K562 (cell line): ENCODE measurements at regions not wholly inside any gene's neighbourhood (a gene's known extent, or its start where the extent isn't known, plus 50 kb on each side); places are given as distances from the start of the nearest gene placed in this dataset.

Source experiments
- ATAC-seq: fragments of 200-7000 bp; cut with Tn5 transposase; 3 replicates; pipeline ENCODE4 v1.9.1; 2020; ENCODE audit warnings: moderate library complexity
- BruUV-seq: library from RNA; stranded (reverse); fragments of 400-500 nt; replicated peaks from 2 replicates; lab custom pipeline; 2021; lab: Mats Ljungman, UMichigan
- CTCF ChIA-PET: fragments of 300-600 bp; formaldehyde crosslinking; extraction: SDS; loops from one replicate; lab custom pipeline; 2021; ENCODE audit warnings: low intra/inter-chr PET ratio; lab: Yijun Ruan, JAX
- POLR2A ChIA-PET: fragments of 300-600, 350-650 bp; sonication (Branson Sonifier 250); formaldehyde crosslinking; extraction: SDS; loops from one replicate; lab custom pipeline; 2021; ENCODE audit warnings: antibody characterized with exemption, inconsistent platforms; lab: Yijun Ruan, JAX
- DNase-seq, 4 experiments: peaks; one replicate each; pipeline versions ENCODE4 v3.0.0 to v3.0.0-alpha.2; 2011 to 2018; ENCODE audit warnings: low spot score in 3 of 4, mixed read lengths in 3 of 4; ENCODE audit errors: extremely low read depth in 1 of 4
- FAIRE-seq: peaks from 2 replicates; lab custom pipeline; 2011; peaks lifted over from hg19 to GRCh38; lab: Jason Lieb, UNC
- H2AFZ ChIP-seq: 2 replicates; pipeline ENCODE4 v1.6.0; 2011; ENCODE audit warnings: low read depth, low read length, control low read depth, inconsistent platforms
- H3K27ac ChIP-seq: fragments of 200-600 bp; 3 replicates; pipeline ENCODE4 v1.8.0; 2011; ENCODE audit warnings: low read depth, mild to moderate bottlenecking, control low read depth, inconsistent platforms, low read length, moderate library complexity, mixed read lengths; ENCODE audit errors: extremely low read depth
- H3K27me3 ChIP-seq, 2 experiments: fragments of 300-600 bp in 1 of 2; 2 replicates in 1 of 2; 3 replicates in 1 of 2; pipeline versions ENCODE4 v1.6.0 to v1.8.0; 2011; ENCODE audit warnings: inconsistent platforms in 2 of 2, low read length in 2 of 2, mild to moderate bottlenecking in 1 of 2, mixed read lengths in 1 of 2, moderate library complexity in 1 of 2; ENCODE audit not compliant: control insufficient read depth in 2 of 2, insufficient read depth in 2 of 2
- H3K36me3 ChIP-seq: fragments of 300-600 bp; 3 replicates; pipeline ENCODE4 v1.8.0; 2011; ENCODE audit warnings: mild to moderate bottlenecking, low read length, inconsistent platforms; ENCODE audit not compliant: control insufficient read depth, insufficient read depth
- H3K4me1 ChIP-seq, 2 experiments: fragments of 200-600 bp in 1 of 2; replicated peaks in 1 of 2; 2 replicates in 1 of 2; 3 replicates in 1 of 2; pipeline versions ENCODE4 v1.5.1 to v1.8.0; 2011; ENCODE audit warnings: inconsistent platforms in 2 of 2, low read length in 2 of 2, mild to moderate bottlenecking in 1 of 2, mixed read lengths in 1 of 2, moderate library complexity in 1 of 2; ENCODE audit not compliant: control insufficient read depth in 2 of 2, insufficient read depth in 2 of 2
- H3K4me2 ChIP-seq: 2 replicates; pipeline ENCODE4 v1.6.1; 2011; ENCODE audit warnings: low read length, control low read depth, inconsistent platforms, mixed read lengths; ENCODE audit not compliant: insufficient read depth
- H3K4me3 ChIP-seq: fragments of 200-600 bp; sonication (generic), shearing (Covaris generic); 2 replicates; pipeline ENCODE4 v1.5.1; 2016; ENCODE audit warnings: control low read depth, inconsistent platforms
- H3K79me2 ChIP-seq: fragments of 200-600 bp; 3 replicates; pipeline ENCODE4 v1.8.0; 2011; ENCODE audit warnings: low read length, inconsistent platforms; ENCODE audit not compliant: control insufficient read depth, insufficient read depth
- H3K9ac ChIP-seq, 2 experiments: 2 replicates each; pipeline versions ENCODE4 v1.6.0 to v1.6.1; 2011; ENCODE audit warnings: low read depth in 2 of 2, low read length in 2 of 2, control low read depth in 1 of 2, inconsistent platforms in 1 of 2, mild to moderate bottlenecking in 1 of 2, mixed read lengths in 1 of 2; ENCODE audit not compliant: insufficient read depth in 1 of 2
- H3K9me1 ChIP-seq: one replicate; pipeline ENCODE4 v1.6.0; 2011; ENCODE audit warnings: inconsistent platforms, mild to moderate bottlenecking, low read length, moderate library complexity; ENCODE audit not compliant: control insufficient read depth, insufficient read depth
- H3K9me3 ChIP-seq: replicated peaks from 2 replicates; pipeline ENCODE4 v1.5.1; 2011; ENCODE audit warnings: low read depth, low read length, inconsistent platforms; ENCODE audit not compliant: control insufficient read depth, insufficient read depth
- H4K20me1 ChIP-seq: replicated peaks from 2 replicates; pipeline ENCODE4 v1.6.1; 2011; ENCODE audit warnings: low read length, inconsistent platforms, mixed read lengths; ENCODE audit not compliant: control insufficient read depth, insufficient read depth
- ERF ChIP-seq: fragments of 450-650 bp; formaldehyde crosslinking; IDR thresholded peaks from 2 replicates; pipeline ENCODE4 v1.4.0; 2020; ENCODE audit warnings: mild to moderate bottlenecking, mixed read lengths
- MBD2 ChIP-seq: sonication (generic); IDR thresholded peaks from 2 replicates; pipeline ENCODE4 v1.6.1; 2016; ENCODE audit warnings: low read depth, borderline replicate concordance
- MITF ChIP-seq: IDR thresholded peaks from 2 replicates; pipeline ENCODE4 v1.6.1; 2014; ENCODE audit warnings: antibody characterized with exemption
- NEUROD1 ChIP-seq: fragments of 150-350 bp; IDR thresholded peaks from 2 replicates; pipeline ENCODE4 v1.6.1; 2014; ENCODE audit warnings: borderline replicate concordance, low read length, low read depth; ENCODE audit not compliant: partially characterized antibody
- POLR2AphosphoS2 ChIP-seq: IDR thresholded peaks from 2 replicates; pipeline ENCODE4 v1.6.1; 2012; ENCODE audit warnings: low read length, improper control_type of control experiment
- STAG1 ChIP-seq: sonication (generic); formaldehyde crosslinking; IDR thresholded peaks from 2 replicates; pipeline ENCODE4 v1.5.0; 2020; ENCODE audit warnings: missing genetic modification reagents, borderline replicate concordance
- ZEB2 ChIP-seq: fragments of 450-650 bp; IDR thresholded peaks from 2 replicates; pipeline ENCODE4 v1.6.1; 2016
- ZFX ChIP-seq: sonication (generic); formaldehyde crosslinking; IDR thresholded peaks from 2 replicates; pipeline ENCODE4 v1.8.0; 2022; ENCODE audit warnings: mild to moderate bottlenecking, missing genetic modification reagents, moderate library complexity
- ZNF324 ChIP-seq: fragments of 250-450 bp; sonication (Bioruptor Pico); IDR thresholded peaks from 2 replicates; pipeline ENCODE4 v1.4.0; 2020; ENCODE audit warnings: mild to moderate bottlenecking
- ZNF354B ChIP-seq: fragments of 250-450 bp; sonication (Bioruptor Pico); IDR thresholded peaks from 2 replicates; pipeline ENCODE4 v1.4.0; 2020
- ZNF41 ChIP-seq: fragments of 250-450 bp; sonication (Bioruptor Pico); conservative IDR thresholded peaks from 2 replicates; pipeline ENCODE4 v1.4.0; 2020; ENCODE audit warnings: mild to moderate bottlenecking
- ZNF655 ChIP-seq: fragments of 250-450 bp; sonication (Bioruptor Pico); IDR thresholded peaks from 2 replicates; pipeline ENCODE4 v1.5.0; 2021
- ZNF696 ChIP-seq: fragments of 250-450 bp; sonication (Bioruptor Pico); conservative IDR thresholded peaks from 2 replicates; pipeline ENCODE4 v1.4.0; 2020; ENCODE audit warnings: mild to moderate bottlenecking, moderate library complexity
- WGBS: fragments of 100-300 bp; shearing (Covaris generic); methylation state at CpG from one replicate; pipeline ENCODE4 v1.1.6; 2016; ENCODE audit warnings: low coverage, mixed read lengths; ENCODE audit not compliant: insufficient coverage; ENCODE audit errors: missing lambda C conversion rate; 5-methylcytosine and 5-hydroxymethylcytosine counted together
- in situ Hi-C: fragments of 300-500 bp; cut with MboI; formaldehyde crosslinking; loops from 4 replicates; pipeline ENCODE4 v1.15.0; 2018; ENCODE audit warnings: inconsistent platforms, mixed read lengths
- intact Hi-C: fragments of 100-400 bp; cut with micrococcal nuclease; formaldehyde crosslinking; loops from 2 replicates; pipeline ENCODE4 v1.14.2; 2022
- TF ChIP-seq, protein P1 (sequence below): fragments of 450-650 bp; formaldehyde crosslinking; conservative IDR thresholded peaks from 2 replicates; pipeline ENCODE4 v1.4.0; 2022; ENCODE audit warnings: mild to moderate bottlenecking, missing genetic modification characterization

DNA sequence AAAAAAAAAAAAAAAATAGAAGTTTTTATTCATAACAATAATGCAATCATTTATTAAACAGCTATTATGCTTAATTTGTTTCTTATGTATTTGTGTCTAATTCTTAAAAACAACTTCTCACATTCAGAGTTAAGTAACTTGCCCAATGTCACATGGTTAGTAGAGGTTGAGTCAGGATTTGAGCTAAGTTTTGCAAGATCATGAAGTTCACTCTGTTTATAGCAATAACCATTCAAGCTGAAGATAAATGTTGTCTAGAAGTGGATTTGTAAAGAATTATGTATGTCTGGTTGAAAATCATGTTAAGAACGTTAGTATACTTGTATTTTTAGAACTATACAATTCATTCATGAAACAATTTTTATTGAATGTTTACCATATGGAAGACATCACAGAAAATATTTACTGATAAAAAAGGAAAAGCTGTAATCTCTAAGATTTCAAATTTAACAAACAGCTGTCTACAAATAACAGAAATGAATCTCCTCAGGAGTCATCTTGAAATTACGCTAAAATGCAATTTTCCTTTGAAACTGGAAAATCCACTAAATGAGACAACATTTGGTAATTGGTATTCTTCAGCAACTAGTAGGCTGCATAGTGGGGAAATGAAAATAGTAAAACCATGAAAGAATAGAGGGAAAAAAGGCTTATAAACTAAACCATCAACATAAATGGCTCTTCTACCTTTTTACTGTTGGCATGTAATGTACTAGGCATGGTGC lies 70.5 kb upstream of the AHR start:
- Histone ChIP-seq H3K36me3 (no peaks in the 10 kb centered on the region), H3K9ac (no peak overlapping the region), H3K4me1 (no peaks in the 10 kb centered on the region), H3K27ac (no peak overlapping the region), H3K79me2 (no peaks in the 10 kb centered on the region), H4K20me1 (no peaks in the 10 kb centered on the region), H3K4me2 (no peak overlapping the region), H3K9me3 (no peaks in the 10 kb centered on the region)
- FAIRE-seq (no peak), DNase-seq (no peak), ATAC-seq (no peak)
- 31% methylated on average over 2 of the region's 2 CpGs for WGBS
- in situ Hi-C loops: no loop called here
- ChIA-PET POLR2A (no interaction called here), CTCF (no interaction called here)
- TF ChIP-seq POLR2AphosphoS2: no peak
- TF ChIP-seq MITF: no peak
- TF ChIP-seq, protein P1, sequence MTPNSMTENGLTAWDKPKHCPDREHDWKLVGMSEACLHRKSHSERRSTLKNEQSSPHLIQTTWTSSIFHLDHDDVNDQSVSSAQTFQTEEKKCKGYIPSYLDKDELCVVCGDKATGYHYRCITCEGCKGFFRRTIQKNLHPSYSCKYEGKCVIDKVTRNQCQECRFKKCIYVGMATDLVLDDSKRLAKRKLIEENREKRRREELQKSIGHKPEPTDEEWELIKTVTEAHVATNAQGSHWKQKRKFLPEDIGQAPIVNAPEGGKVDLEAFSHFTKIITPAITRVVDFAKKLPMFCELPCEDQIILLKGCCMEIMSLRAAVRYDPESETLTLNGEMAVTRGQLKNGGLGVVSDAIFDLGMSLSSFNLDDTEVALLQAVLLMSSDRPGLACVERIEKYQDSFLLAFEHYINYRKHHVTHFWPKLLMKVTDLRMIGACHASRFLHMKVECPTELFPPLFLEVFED (CRISPR knock-in tag): no peak
- no peak for TF ChIP-seq ZNF354B
- TF ChIP-seq ERF: no peak
- TF ChIP-seq ZNF655 (CRISPR knock-in tag): no peak
- TF ChIP-seq ZFX: no peak
- TF ChIP-seq ZNF324: no peak
- no peak for TF ChIP-seq ZNF696 (CRISPR knock-in tag)
- TF ChIP-seq ZNF41: no peak
- no peak for TF ChIP-seq NEUROD1
- TF ChIP-seq ZEB2: no peak
- TF ChIP-seq MBD2: no peak
- TF ChIP-seq STAG1 (CRISPR knock-in tag): no peak
- TF ChIP-seq, all 486 proteins: peak for 0
- Histone ChIP-seq H2AFZ (no peak overlapping the region), H3K27me3 (no peaks in the 10 kb centered on the region), H3K4me3 (no peak overlapping the region), H3K9me1 (no peaks in the 10 kb centered on the region)
- BruUV-seq: no TSS peak
- intact Hi-C loops: no loop called here
